Epithelial cell of esophagus (primary cell): ENCODE measurements at regions not wholly inside any gene's neighbourhood (a gene's known extent, or its start where the extent isn't known, plus 50 kb on each side); places are given as distances from the start of the nearest gene placed in this dataset.

Experiments used
- DNase-seq: peaks from one replicate; pipeline ENCODE4 v3.0.0; 2010; ENCODE audit warnings: low read depth
- H3K4me3 ChIP-seq: 2 replicates; pipeline ENCODE4 v1.5.1; 2011; ENCODE audit warnings: mild to moderate bottlenecking, low read length, control low read depth
- TF ChIP-seq, protein P1 (sequence below): IDR thresholded peaks from 2 replicates; pipeline ENCODE4 v1.5.1; 2011; ENCODE audit warnings: low read depth, mild to moderate bottlenecking, low read length, control low read depth, inconsistent platforms; ENCODE audit not compliant: insufficient read depth; ENCODE audit errors: missing control alignments

DNA sequence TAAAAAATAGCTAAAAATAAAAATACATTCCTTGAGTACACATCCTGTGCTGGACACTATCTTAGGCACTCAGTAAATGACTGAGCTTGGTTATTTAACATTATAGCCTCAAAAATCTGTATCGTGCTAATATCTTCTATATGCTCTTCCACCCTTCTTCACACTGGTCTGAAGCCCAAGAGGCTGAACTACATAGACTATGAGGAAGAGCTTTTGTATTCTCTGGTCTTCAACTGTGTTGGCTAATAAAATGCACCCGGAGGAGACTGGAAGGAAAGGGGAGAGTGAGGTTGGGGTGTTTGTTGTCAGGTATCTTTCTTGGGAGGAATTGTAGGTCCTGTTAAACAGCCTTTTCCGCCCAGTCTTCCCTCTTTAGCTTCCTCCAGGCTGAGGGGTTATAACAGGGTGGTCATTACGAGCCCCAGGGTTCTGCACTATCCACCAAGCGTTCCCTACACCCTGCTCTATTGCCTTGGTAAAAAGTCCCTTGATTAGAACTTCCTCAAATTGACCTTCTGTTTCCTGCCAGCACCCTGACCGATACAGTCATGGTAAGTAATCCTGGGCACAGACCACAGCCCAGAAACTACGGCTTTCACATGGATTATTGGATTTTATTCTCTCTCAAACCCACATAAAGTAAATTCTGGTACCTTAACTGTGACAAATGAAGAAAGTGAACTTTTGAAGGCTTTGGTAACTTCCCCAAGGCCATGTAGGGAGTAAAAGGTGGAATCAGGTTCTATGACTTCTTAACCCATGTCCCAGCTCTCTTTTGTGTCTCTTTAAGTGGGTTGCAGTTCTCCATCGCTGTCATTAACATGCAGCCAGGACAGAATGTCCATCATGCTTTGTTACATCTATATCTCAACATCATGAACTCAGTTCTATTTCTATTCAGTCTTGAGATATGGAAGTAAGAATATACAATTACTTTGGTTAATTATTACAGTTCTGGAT is 71.3 kb downstream of the PTHLH start:
- TF ChIP-seq, protein P1, sequence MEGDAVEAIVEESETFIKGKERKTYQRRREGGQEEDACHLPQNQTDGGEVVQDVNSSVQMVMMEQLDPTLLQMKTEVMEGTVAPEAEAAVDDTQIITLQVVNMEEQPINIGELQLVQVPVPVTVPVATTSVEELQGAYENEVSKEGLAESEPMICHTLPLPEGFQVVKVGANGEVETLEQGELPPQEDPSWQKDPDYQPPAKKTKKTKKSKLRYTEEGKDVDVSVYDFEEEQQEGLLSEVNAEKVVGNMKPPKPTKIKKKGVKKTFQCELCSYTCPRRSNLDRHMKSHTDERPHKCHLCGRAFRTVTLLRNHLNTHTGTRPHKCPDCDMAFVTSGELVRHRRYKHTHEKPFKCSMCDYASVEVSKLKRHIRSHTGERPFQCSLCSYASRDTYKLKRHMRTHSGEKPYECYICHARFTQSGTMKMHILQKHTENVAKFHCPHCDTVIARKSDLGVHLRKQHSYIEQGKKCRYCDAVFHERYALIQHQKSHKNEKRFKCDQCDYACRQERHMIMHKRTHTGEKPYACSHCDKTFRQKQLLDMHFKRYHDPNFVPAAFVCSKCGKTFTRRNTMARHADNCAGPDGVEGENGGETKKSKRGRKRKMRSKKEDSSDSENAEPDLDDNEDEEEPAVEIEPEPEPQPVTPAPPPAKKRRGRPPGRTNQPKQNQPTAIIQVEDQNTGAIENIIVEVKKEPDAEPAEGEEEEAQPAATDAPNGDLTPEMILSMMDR = no peak
- H3K4me3 ChIP-seq = no peak overlapping the region

DNA sequence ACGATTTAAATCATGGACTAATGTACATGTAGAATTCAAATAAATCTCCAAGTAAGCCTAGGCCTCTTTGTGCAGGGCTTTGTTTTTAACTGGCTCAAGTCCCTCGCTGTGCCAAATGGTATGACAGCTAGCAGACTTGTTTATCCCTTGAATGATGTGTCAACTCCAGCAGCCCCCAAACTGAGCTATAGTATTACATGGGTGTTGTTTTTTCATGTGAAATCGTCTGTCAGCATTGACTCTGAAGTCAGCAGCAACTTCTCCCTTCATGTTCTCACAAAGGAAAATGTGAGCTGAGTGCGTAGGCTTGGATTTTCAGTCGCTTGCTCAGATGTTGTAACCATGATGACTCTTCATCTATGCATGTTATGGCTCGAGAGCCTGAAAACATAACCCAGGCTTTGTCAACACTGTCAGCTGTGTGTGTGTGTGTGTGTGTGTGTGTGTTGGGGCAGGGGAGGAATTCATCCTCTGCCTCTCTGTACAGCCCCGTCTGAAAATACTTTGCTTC is 73.3 kb downstream of the PTHLH start:
- TF ChIP-seq, protein P1 = no peak
- no peak overlapping the region for H3K4me3 ChIP-seq
- DNase-seq = peak; percentile 99

More for the DNA sequence above, 71.3 kb downstream of the PTHLH start:
- no peak for DNase-seq

DNA sequence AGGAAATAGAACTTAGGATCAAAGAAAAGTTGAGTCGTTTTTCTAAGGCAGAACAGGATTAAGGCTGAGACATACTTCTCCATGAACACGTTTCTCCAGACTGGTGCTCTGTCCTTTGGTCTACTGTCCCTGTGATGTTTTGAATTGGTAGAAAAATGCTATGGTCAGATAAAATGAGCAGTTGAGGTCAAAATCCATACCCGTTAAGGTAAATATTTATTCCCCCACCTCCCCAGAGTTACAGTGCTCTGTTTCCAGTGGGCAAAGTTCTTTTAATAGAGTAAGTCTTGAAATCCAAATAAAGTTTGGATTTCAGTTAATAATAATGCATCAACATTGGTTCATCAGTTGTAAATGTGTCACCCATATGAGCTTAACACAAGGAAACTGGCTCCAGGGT is 74.5 kb downstream of the PTHLH start:
- TF ChIP-seq, protein P1 = no peak
- H3K4me3 ChIP-seq = no peak overlapping the region
- DNase-seq = no peak

DNA sequence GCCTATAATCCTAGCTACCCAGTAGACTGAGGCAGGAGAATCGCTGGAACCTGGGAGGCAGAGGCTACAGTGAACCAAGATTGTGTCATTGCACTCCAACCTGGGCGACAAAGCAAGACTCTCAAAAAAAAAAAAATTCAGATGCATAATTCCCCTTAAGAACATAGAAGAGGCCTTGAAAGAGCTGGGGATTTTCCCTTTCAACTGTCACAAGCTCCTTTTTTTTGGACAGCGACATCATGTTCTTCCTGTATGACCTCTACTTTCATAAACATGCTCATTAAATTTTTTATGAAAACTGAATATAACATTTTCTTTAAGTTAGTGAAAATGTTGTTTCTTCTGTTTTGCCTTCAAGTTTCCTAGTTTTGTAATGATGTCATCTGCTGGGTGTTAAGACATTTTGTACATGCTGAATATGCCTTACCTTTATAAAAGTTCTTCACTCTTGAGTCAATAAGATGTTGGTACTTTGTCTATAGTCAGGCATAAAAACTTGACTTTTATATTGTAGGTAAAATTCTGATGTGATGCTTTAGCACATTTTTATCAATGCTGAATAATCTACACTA is 76.0 kb downstream of the PTHLH start:
- TF ChIP-seq, protein P1 = no peak
- DNase-seq = no peak
- H3K4me3 ChIP-seq = no peak overlapping the region

DNA sequence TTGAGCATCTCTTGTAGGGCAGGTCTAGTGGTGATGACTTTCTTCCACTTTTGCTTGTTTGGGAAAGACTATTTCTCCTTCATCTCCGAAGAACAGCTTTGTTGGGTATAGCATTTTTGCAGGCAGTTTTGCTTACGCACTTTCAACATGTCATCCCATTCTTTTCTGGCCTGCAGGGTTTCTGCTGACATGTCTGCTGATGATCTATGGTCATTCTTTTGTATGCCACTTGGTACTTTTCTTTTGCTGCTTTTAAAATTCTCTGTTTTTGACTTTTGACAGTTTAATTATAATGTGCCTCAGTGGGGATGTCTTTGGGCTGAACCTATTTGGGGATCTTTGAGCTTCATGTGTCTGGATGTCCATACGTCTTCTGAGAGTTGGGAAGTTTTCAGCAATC is 78.2 kb downstream of the PTHLH start:
- no peak for DNase-seq
- TF ChIP-seq, protein P1 = no peak
- no peak overlapping the region for H3K4me3 ChIP-seq

DNA sequence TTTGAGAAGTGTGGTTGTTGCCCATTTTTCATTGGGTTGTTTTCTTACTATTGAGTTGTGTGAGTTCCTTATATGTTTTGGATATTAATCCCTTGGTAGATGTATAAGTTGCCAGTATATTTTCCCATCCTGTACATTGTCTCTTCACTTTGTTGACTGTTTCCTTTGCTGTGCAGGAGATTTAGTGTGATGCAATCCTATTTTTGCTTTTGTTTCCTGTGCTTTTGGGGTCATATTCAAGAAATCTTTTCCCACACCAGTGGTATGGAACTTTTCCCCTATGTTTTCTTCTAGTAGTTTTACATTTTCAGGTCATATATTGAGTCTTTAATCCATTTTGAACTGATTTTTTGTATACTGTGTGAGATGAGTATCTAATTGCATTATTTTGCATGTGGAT is 92.8 kb downstream of the PTHLH start:
- no peak for DNase-seq
- no peak overlapping the region for H3K4me3 ChIP-seq
- TF ChIP-seq, protein P1 = no peak
